MCF 10A (cell line): ENCODE measurements at regions not wholly inside any gene's neighbourhood (a gene's known extent, or its start where the extent isn't known, plus 50 kb on each side); places are given as distances from the start of the nearest gene placed in this dataset.
"Not testable (repeated sequence)": the region's sequence is repeated elsewhere in the genome, so short reads cannot be mapped to it uniquely, and the experiment has no call there.

Experiments used
- BruUV-seq: library from RNA; stranded (reverse); fragments of 400-500 nt; replicated peaks from 2 replicates; lab custom pipeline; 2021; lab: Mats Ljungman, UMichigan
- CTCF ChIA-PET: fragments of 300-600 bp; sonication (Branson Sonifier 250); formaldehyde crosslinking; extraction: SDS; loops from one replicate; lab custom pipeline; 2021; ENCODE audit warnings: antibody characterized with exemption, inconsistent platforms; lab: Yijun Ruan, JAX
- POLR2A ChIA-PET: fragments of 300-600, 350-650 bp; sonication (Branson Sonifier 250); formaldehyde crosslinking; extraction: SDS; loops from one replicate; lab custom pipeline; 2020; ENCODE audit warnings: antibody characterized with exemption, inconsistent platforms; lab: Yijun Ruan, JAX
- DNase-seq: peaks from one replicate; pipeline ENCODE4 v3.0.0-alpha.2; 2018; ENCODE audit not compliant: unreplicated experiment
- H3K27ac Mint-ChIP-seq: one replicate; pipeline ENCODE4 v1.8.0; 2022; ENCODE audit warnings: mild to moderate bottlenecking, low read depth, mixed read lengths; ENCODE audit not compliant: unreplicated experiment
- H3K27me3 Mint-ChIP-seq: one replicate; pipeline ENCODE4 v1.8.0; 2022; ENCODE audit warnings: mixed read lengths; ENCODE audit not compliant: insufficient read depth, unreplicated experiment
- H3K36me3 Mint-ChIP-seq: one replicate; pipeline ENCODE4 v1.8.0; 2022; ENCODE audit warnings: mild to moderate bottlenecking, moderate library complexity, mixed read lengths; ENCODE audit not compliant: insufficient read depth, unreplicated experiment
- H3K4me1 Mint-ChIP-seq: one replicate; pipeline ENCODE4 v1.8.0; 2022; ENCODE audit warnings: mixed read lengths; ENCODE audit not compliant: insufficient read depth, unreplicated experiment
- H3K4me3 Mint-ChIP-seq: one replicate; pipeline ENCODE4 v1.8.0; 2022; ENCODE audit warnings: mild to moderate bottlenecking, moderate library complexity, mixed read lengths; ENCODE audit not compliant: unreplicated experiment
- H3K9me3 Mint-ChIP-seq: one replicate; pipeline ENCODE4 v1.8.0; 2022; ENCODE audit warnings: mixed read lengths; ENCODE audit not compliant: unreplicated experiment
- intact Hi-C: fragments of 100-400 bp; cut with micrococcal nuclease; formaldehyde crosslinking; loops from 2 replicates; pipeline ENCODE4 v1.14.1; 2022

DNA sequence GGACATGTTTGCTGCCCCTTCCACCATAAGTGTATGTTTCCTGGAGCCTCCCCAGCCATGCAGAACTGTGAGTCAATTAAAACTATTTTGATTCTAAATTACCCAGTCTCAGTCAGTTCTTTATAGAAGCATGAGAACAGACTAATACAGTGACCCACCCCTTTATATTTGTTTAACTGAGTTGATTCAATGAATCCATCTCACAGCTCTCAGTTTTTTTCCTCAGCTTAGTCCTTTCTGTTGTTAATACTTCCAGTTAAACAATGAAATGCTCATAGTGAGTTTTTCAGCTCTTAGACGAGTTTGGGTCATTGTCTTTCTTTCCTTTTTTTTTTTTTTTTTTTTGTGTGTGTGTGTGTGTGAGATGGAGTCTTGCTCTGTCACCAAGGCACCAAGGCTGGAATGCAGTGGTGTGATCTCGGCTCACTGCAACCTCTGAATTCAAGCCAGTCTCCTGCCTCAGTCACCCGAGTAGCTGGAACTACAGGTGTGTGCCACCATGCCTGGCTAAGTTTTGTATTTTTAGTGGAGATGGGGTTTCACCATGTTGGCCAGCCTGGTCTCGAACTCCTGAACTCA, 627.4 kb downstream of the SPATA31A7 start:
- BruUV-seq, H3K27ac Mint-ChIP-seq, POLR2A ChIA-PET, H3K4me3 Mint-ChIP-seq, intact Hi-C loops, H3K9me3 Mint-ChIP-seq, H3K4me1 Mint-ChIP-seq, DNase-seq, H3K27me3 Mint-ChIP-seq, CTCF ChIA-PET, H3K36me3 Mint-ChIP-seq: not testable (repeated sequence)

- H3K27ac Mint-ChIP-seq, H3K27me3 Mint-ChIP-seq, POLR2A ChIA-PET, CTCF ChIA-PET, DNase-seq, H3K9me3 Mint-ChIP-seq, H3K4me1 Mint-ChIP-seq, BruUV-seq, intact Hi-C loops, H3K36me3 Mint-ChIP-seq, H3K4me3 Mint-ChIP-seq: not testable (repeated sequence)
Measured at GRCh38 chr9:61853624-61854259, 663.9 kb downstream of the SPATA31A7 start.

- H3K4me3 Mint-ChIP-seq, H3K36me3 Mint-ChIP-seq, H3K9me3 Mint-ChIP-seq, DNase-seq, intact Hi-C loops, H3K4me1 Mint-ChIP-seq, CTCF ChIA-PET, H3K27me3 Mint-ChIP-seq, H3K27ac Mint-ChIP-seq, POLR2A ChIA-PET: not testable (repeated sequence)
- BruUV-seq: TSS peak; percentile 58
Measured at GRCh38 chr9:61854260-61854640, 664.4 kb downstream of the SPATA31A7 start.

GRCh38 chr9:61856283-61856682, 666.4 kb downstream of the SPATA31A7 start:
- POLR2A ChIA-PET, DNase-seq, H3K9me3 Mint-ChIP-seq, intact Hi-C loops, CTCF ChIA-PET, H3K36me3 Mint-ChIP-seq, H3K27ac Mint-ChIP-seq, H3K4me3 Mint-ChIP-seq, H3K4me1 Mint-ChIP-seq, H3K27me3 Mint-ChIP-seq, BruUV-seq: not testable (repeated sequence)

- H3K4me1 Mint-ChIP-seq, H3K4me3 Mint-ChIP-seq, CTCF ChIA-PET, H3K27ac Mint-ChIP-seq, DNase-seq, H3K27me3 Mint-ChIP-seq, H3K36me3 Mint-ChIP-seq, intact Hi-C loops, BruUV-seq, POLR2A ChIA-PET, H3K9me3 Mint-ChIP-seq: not testable (repeated sequence)
Measured at GRCh38 chr9:61856858-61857453, 667.1 kb downstream of the SPATA31A7 start.

DNA sequence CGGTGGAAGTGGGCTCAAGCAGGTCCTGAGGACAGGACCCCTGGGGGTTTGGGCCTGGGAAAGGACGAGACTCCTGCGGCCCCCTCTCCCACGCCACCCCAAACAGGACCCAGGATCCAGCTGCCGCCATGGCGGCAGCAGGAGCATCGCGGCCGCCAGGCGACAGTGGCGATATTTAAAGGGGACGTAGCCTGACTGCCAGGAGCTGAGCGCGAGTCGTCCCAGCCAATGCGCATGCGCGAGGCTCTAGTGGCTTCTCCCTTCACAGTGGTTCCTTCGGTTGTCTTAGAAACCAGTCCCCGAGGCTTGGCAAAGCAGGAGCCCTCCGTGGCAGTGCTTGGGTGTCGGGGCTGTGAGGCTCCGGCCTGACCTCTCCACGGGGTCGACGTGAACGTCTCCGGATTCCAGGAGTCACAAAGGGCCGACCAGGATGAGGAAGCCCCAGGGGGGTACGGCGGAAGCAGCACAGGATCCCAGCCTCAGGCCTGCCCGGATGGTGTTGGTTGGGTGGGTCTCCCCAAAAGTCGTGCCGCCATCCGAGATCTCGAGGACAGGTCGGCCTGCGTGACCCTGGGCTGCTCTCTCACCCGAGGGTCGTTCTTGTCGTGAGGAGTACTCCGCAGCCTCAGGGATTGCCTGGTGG, 668.0 kb downstream of the SPATA31A7 start:
- BruUV-seq, CTCF ChIA-PET, H3K36me3 Mint-ChIP-seq, H3K4me3 Mint-ChIP-seq, H3K9me3 Mint-ChIP-seq, H3K4me1 Mint-ChIP-seq, intact Hi-C loops, H3K27me3 Mint-ChIP-seq, POLR2A ChIA-PET, DNase-seq, H3K27ac Mint-ChIP-seq: not testable (repeated sequence)

DNA sequence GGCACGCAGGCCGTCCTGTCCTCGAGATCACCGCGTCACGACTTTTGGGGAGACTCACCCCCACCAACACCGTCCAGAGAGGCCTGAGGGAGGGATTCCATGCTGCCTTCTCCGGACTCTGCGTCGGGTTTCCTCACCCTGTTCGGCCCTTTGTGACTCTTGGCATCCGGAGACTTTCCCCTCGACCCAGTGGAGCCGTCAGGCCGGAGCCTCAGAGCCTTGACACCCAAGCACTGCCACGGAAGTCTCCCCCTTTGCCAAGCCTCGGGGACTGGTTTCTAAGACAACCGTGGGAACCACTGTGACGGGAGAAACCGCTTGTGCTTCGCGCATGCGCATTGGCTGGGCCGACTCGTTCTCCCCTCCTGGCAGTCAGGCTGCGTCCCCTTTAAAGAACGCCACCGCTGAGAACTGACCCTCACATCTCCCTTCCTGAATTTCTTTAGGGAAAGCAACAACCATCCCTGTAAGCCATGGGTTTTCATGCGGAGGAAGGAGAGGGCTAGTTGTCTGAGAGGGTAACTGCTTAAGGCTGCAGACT, 672.7 kb downstream of the SPATA31A7 start:
- H3K27ac Mint-ChIP-seq, H3K4me3 Mint-ChIP-seq, H3K9me3 Mint-ChIP-seq, H3K27me3 Mint-ChIP-seq, H3K4me1 Mint-ChIP-seq, BruUV-seq, DNase-seq, H3K36me3 Mint-ChIP-seq, POLR2A ChIA-PET, CTCF ChIA-PET, intact Hi-C loops: not testable (repeated sequence)

GRCh38 chr9:61864463-61864862, 674.6 kb downstream of the SPATA31A7 start:
- DNase-seq, H3K4me3 Mint-ChIP-seq, H3K36me3 Mint-ChIP-seq, H3K4me1 Mint-ChIP-seq, H3K9me3 Mint-ChIP-seq, H3K27ac Mint-ChIP-seq, H3K27me3 Mint-ChIP-seq, POLR2A ChIA-PET, CTCF ChIA-PET, BruUV-seq, intact Hi-C loops: not testable (repeated sequence)

GRCh38 chr9:61868965-61869364, 679.1 kb downstream of the SPATA31A7 start:
- H3K4me3 Mint-ChIP-seq, H3K27me3 Mint-ChIP-seq, H3K4me1 Mint-ChIP-seq, H3K27ac Mint-ChIP-seq, CTCF ChIA-PET, H3K36me3 Mint-ChIP-seq, BruUV-seq, DNase-seq, intact Hi-C loops, H3K9me3 Mint-ChIP-seq, POLR2A ChIA-PET: not testable (repeated sequence)
